ENCODE measurements at regions not wholly inside any gene's neighbourhood (a gene's known extent, or its start where the extent isn't known, plus 50 kb on each side); places are given as distances from the start of the nearest gene placed in this dataset.

DNA sequence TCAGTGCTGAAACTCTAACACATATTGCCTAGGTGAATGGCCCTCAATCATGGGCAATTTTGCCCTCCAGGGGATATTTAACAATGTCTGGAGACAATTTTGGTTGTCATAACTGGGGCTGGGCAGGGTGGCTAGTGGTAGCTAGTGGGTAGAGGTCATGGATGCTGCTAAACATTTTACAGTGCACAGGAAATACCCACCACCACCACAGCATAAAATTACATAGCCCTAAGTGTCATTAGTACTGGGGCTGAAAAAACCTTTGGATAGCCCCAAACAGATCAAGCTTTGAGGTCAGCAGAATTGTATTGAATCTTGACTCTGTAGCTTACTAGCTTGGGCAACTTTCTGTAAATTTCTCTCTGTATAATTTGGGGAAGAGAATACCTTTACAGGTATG is 758.0 kb downstream of the BCL11B start:
- Histone ChIP-seq H3K14ac (replicated peaks; ENCODE audit: low read depth, low read length) (no peak overlapping the region), H3K9me3 (ENCODE audit: control insufficient read depth, insufficient read depth, low read length) (peaks cover 26% of the 10 kb centered on the region), H3K36me3 (ENCODE audit: control insufficient read depth, insufficient read depth, low read length) (no peaks in the 10 kb centered on the region), H2AFZ (replicated peaks; ENCODE audit: low read length, poor library complexity) (no peak overlapping the region), H3K27ac (ENCODE audit: insufficient read depth, low read length) (no peak overlapping the region), H2BK5ac (ENCODE audit: low read depth, low read length, poor library complexity, severe bottlenecking) (no peak overlapping the region), H3K27me3 (ENCODE audit: control insufficient read depth, insufficient read depth, low read length) (no peaks in the 10 kb centered on the region), H3K9ac (ENCODE audit: low read depth, low read length) (no peak overlapping the region), H2BK120ac (ENCODE audit: low read depth, low read length) (no peak overlapping the region), H2AK9ac (replicated peaks; ENCODE audit: low read depth, low read length, poor library complexity) (no peak overlapping the region), H4K20me1 (ENCODE audit: insufficient read depth, low read length) (no peaks in the 10 kb centered on the region), H2AK5ac (ENCODE audit: low read depth, low read length) (no peak overlapping the region), H3K18ac (ENCODE audit: low read depth, low read length) (no peak overlapping the region), H4K8ac (ENCODE audit: low read depth in 2 of 2, low read length in 2 of 2) (no peak overlapping the region), H3K23ac (ENCODE audit: low read depth, low read length) (no peak overlapping the region), H3K4ac (ENCODE audit: low read depth, low read length) (no peak overlapping the region), H3K4me2 (ENCODE audit: low read depth, low read length) (no peak overlapping the region), H3K4me3 (ENCODE audit: insufficient read depth, low read depth, low read length) (no peak overlapping the region), H3K56ac (ENCODE audit: extremely low read depth, insufficient read depth, low read length) (no peak overlapping the region), H3K9me1 (ENCODE audit: insufficient read depth, low read length) (no peaks in the 10 kb centered on the region), H2BK20ac (ENCODE audit: low read depth, low read length) (no peak overlapping the region), H3K79me1 (ENCODE audit: low read depth in 1 of 2, low read length in 2 of 2) (no peaks in the 10 kb centered on the region), H4K91ac (ENCODE audit: insufficient read depth, low read depth, low read length) (no peak overlapping the region), H3K4me1 (ENCODE audit: control insufficient read depth, insufficient read depth, low read length) (no peaks in the 10 kb centered on the region), H2BK15ac (ENCODE audit: low read depth, low read length) (no peak overlapping the region), H4K5ac (ENCODE audit: low read depth, low read length) (no peak overlapping the region)
- intact Hi-C loops (cut with micrococcal nuclease) (no loop called here), dilution Hi-C loops (cut with HindIII; ENCODE audit: low sequenced_read_pairs, unreplicated experiment) (no loop called here), in situ Hi-C loops (cut with MboI; ENCODE audit: low sequenced_read_pairs) (no loop called here)
- TF ChIP-seq CEBPB (IDR thresholded peaks at IDR 0.05; ENCODE audit: low read depth, low read length) (no peak), RAD21 (IDR thresholded peaks at IDR 0.05; ENCODE audit: low read length) (no peak), MXI1 (IDR thresholded peaks at IDR 0.05; ENCODE audit: borderline replicate concordance, low read depth, low read length) (no peak), RFX5 (IDR thresholded peaks at IDR 0.05; ENCODE audit: low read depth, low read length) (no peak), BHLHE40 (IDR thresholded peaks at IDR 0.05; ENCODE audit: low read depth, low read length) (no peak), NFE2L2 (IDR thresholded peaks at IDR 0.05; ENCODE audit: low read depth, low read length) (no peak), SMC3 (IDR thresholded peaks at IDR 0.05; ENCODE audit: low read depth, low read length) (no peak), FOS (IDR thresholded peaks at IDR 0.05; ENCODE audit: low read depth, low read length) (no peak), CHD1 (IDR thresholded peaks at IDR 0.05; ENCODE audit: low read depth, low read length) (no peak), MAZ (IDR thresholded peaks at IDR 0.05; ENCODE audit: borderline replicate concordance, low read depth, low read length) (no peak), MAFK (IDR thresholded peaks at IDR 0.05; ENCODE audit: low read depth, low read length) (no peak), RCOR1 (IDR thresholded peaks at IDR 0.05; ENCODE audit: insufficient replicate concordance, low read length) (no peak), POLR2A (IDR thresholded peaks at IDR 0.05; ENCODE audit: low read depth, low read length) (no peak)
- TF ChIP-seq, protein P1, sequence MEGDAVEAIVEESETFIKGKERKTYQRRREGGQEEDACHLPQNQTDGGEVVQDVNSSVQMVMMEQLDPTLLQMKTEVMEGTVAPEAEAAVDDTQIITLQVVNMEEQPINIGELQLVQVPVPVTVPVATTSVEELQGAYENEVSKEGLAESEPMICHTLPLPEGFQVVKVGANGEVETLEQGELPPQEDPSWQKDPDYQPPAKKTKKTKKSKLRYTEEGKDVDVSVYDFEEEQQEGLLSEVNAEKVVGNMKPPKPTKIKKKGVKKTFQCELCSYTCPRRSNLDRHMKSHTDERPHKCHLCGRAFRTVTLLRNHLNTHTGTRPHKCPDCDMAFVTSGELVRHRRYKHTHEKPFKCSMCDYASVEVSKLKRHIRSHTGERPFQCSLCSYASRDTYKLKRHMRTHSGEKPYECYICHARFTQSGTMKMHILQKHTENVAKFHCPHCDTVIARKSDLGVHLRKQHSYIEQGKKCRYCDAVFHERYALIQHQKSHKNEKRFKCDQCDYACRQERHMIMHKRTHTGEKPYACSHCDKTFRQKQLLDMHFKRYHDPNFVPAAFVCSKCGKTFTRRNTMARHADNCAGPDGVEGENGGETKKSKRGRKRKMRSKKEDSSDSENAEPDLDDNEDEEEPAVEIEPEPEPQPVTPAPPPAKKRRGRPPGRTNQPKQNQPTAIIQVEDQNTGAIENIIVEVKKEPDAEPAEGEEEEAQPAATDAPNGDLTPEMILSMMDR (conservative IDR thresholded peaks at IDR 0.05; ENCODE audit: low read depth, low read length): no peak
- TF ChIP-seq, protein P2, sequence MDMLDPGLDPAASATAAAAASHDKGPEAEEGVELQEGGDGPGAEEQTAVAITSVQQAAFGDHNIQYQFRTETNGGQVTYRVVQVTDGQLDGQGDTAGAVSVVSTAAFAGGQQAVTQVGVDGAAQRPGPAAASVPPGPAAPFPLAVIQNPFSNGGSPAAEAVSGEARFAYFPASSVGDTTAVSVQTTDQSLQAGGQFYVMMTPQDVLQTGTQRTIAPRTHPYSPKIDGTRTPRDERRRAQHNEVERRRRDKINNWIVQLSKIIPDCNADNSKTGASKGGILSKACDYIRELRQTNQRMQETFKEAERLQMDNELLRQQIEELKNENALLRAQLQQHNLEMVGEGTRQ (IDR thresholded peaks at IDR 0.05; ENCODE audit: low read depth, low read length): no peak
- DNase-seq (no peak), ATAC-seq (ENCODE audit: low read depth) (no peak)
- ChIA-PET POLR2A (ENCODE audit: unreplicated experiment) (no interaction called here), CTCF (no interaction called here)
- BruUV-seq (replicated peaks): no TSS peak

All from IMR-90 (cell line).